ENCODE measurements at regions not wholly inside any gene's neighbourhood (a gene's known extent, or its start where the extent isn't known, plus 50 kb on each side); places are given as distances from the start of the nearest gene placed in this dataset.
"Not testable (repeated sequence)": the region's sequence is repeated elsewhere in the genome, so short reads cannot be mapped to it uniquely, and the experiment has no call there.

DNA sequence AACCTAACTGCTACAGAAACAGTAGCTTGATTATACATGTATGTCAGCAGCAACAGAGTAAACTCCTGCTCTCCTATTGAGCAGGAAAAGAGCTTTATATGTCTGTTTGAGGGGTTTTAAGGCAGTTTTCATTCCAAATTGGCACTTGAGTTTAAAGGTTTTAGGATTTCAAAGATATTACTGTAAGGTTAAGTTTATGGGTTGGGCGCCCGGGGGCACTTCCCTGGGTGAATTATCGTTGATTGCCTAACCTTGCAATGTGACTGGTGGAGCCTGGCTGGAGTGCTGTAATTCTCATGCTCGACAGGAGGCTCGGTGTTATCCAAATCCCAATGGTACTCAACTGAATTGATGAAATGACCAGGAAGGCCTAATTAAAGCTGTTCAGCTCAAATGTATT lies 1586.1 kb downstream of the OLFM4 start:
- Histone ChIP-seq H3K4me3 (ENCODE audit: extremely low read depth in 1 of 4, insufficient read depth in 2 of 4, low read depth in 3 of 4, low read length in 4 of 4) (no peak overlapping the region), H2BK120ac (replicated peaks; ENCODE audit: low read depth, low read length) (no peak overlapping the region), H2BK12ac (ENCODE audit: low read depth, low read length) (no peak overlapping the region), H2BK20ac (ENCODE audit: low read length) (no peak overlapping the region), H3K14ac (ENCODE audit: insufficient read length) (no peak overlapping the region), H4K91ac (replicated peaks; ENCODE audit: insufficient read length, low read length) (no peak overlapping the region), H3K18ac (ENCODE audit: extremely low read depth, low read length) (no peak overlapping the region), H3K23ac (ENCODE audit: insufficient read length) (no peak overlapping the region), H2BK5ac (ENCODE audit: low read depth, low read length) (no peak overlapping the region), H3K23me2 (ENCODE audit: low read depth, low read length) (no peaks in the 10 kb centered on the region), H4K8ac (ENCODE audit: extremely low read depth, insufficient read depth, low read length) (no peak overlapping the region), H2AK5ac (ENCODE audit: low read depth, low read length) (no peak overlapping the region), H3K27ac (ENCODE audit: low read depth, low read length) (no peak overlapping the region), H3K9ac (replicated peaks in 1 of 4; ENCODE audit: extremely low read depth in 1 of 4, low read depth in 3 of 4, low read length in 3 of 4) (no peak overlapping the region), H3K79me2 (ENCODE audit: control insufficient read depth in 1 of 2, insufficient read depth in 2 of 2, low read length in 2 of 2) (no peaks in the 10 kb centered on the region), H3K79me1 (ENCODE audit: low read depth, low read length) (no peaks in the 10 kb centered on the region), H4K5ac (ENCODE audit: insufficient read length, low read depth, low read length) (no peak overlapping the region), H3K4me1 (replicated peaks in 1 of 4; ENCODE audit: control insufficient read depth in 3 of 4, insufficient read depth in 4 of 4, low read length in 3 of 4) (peaks cover 0 to 3% (median 0%) of the 10 kb centered on the region in 4 experiments; a peak in 2 of 7 replicates), H2AFZ (ENCODE audit: low read length) (no peak overlapping the region), H3K56ac (replicated peaks; ENCODE audit: insufficient read length, low read depth, low read length) (no peak overlapping the region), H3K9me3 (ENCODE audit: insufficient read depth in 2 of 2, low read depth in 1 of 2, low read length in 1 of 2) (no peaks in the 10 kb centered on the region), H3K4me2 (ENCODE audit: insufficient read depth in 1 of 2, low read depth in 2 of 2, low read length in 2 of 2) (no peak overlapping the region), H3K27me3 (replicated peaks in 1 of 4; ENCODE audit: control insufficient read depth in 3 of 4, extremely low read depth in 1 of 4, insufficient read depth in 3 of 4, low read length in 3 of 4) (no peaks in the 10 kb centered on the region), H4K20me1 (replicated peaks in 1 of 2; ENCODE audit: control insufficient read depth in 1 of 2, insufficient read depth in 2 of 2, low read length in 2 of 2) (no peaks in the 10 kb centered on the region), H3K36me3 (ENCODE audit: control insufficient read depth in 2 of 4, insufficient read depth in 4 of 4, low read length in 3 of 4) (no peaks in the 10 kb centered on the region), H3K4ac (replicated peaks; ENCODE audit: insufficient read length, low read depth, low read length) (no peak overlapping the region), H2BK15ac (ENCODE audit: low read length) (no peak overlapping the region)
- ChIA-PET POLR2A (ENCODE audit: partially characterized antibody) (no interaction called here), CTCF (ENCODE audit: partially characterized antibody) (interaction anchor here (1.5 kb wide), 1 partner anchor 430 kb away, joined by 3 read pairs; no protein-coding TSS in a partner anchor)
- no peak for DNase-seq (ENCODE audit: low read depth in 1 of 2, low spot score in 2 of 2)
- FAIRE-seq, result no peak
- no peak for TF ChIP-seq TEAD4 (IDR thresholded peaks at IDR 0.05; ENCODE audit: low read depth, low read length)
- WGBS, 2 experiments (ENCODE audit: extremely low coverage in 1 of 2, insufficient coverage in 1 of 2, insufficient read length in 1 of 2, insufficient replicate concordance in 2 of 2, low coverage in 1 of 2, low lambda C conversion rate in 2 of 2, missing lambda C conversion rate in 1 of 2), result 81% methylated on average over 5 of the region's 5 CpGs; no CpG with 5 or more reads in 1 of the 2 experiments

DNA sequence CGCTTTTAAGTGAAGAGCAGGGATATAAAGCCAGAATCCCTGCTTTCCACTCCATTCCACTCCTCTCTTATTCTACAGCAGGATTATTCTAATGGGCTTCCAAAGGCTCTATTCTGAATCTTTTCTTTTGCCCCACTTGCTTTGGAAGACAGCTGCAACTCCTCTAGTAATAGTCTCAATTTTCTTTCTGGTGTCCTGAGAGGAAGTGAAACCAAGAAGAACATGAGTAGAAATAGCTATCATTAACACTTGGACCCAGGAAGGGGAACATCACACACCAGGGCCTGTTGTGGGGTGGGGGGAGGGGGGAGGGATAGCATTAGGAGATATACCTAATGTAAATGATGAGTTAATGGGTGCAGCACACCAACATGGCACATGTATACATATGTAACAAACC lies 1597.9 kb downstream of the OLFM4 start:
- DNase-seq (ENCODE audit: low read depth in 1 of 2, low spot score in 2 of 2); H4K8ac ChIP-seq (ENCODE audit: extremely low read depth, insufficient read depth, low read length); H3K27ac ChIP-seq (ENCODE audit: low read depth, low read length); H3K56ac ChIP-seq (replicated peaks; ENCODE audit: insufficient read length, low read depth, low read length); H3K14ac ChIP-seq (ENCODE audit: insufficient read length); H3K4me2 ChIP-seq (ENCODE audit: insufficient read depth in 1 of 2, low read depth in 2 of 2, low read length in 2 of 2); H3K27me3 ChIP-seq (replicated peaks in 1 of 4; ENCODE audit: control insufficient read depth in 3 of 4, extremely low read depth in 1 of 4, insufficient read depth in 3 of 4, low read length in 3 of 4); FAIRE-seq; H2BK15ac ChIP-seq (ENCODE audit: low read length); H3K4me3 ChIP-seq (ENCODE audit: extremely low read depth in 1 of 4, insufficient read depth in 2 of 4, low read depth in 3 of 4, low read length in 4 of 4); H2BK20ac ChIP-seq (ENCODE audit: low read length); H3K4me1 ChIP-seq (replicated peaks in 1 of 4; ENCODE audit: control insufficient read depth in 3 of 4, insufficient read depth in 4 of 4, low read length in 3 of 4); H3K4ac ChIP-seq (replicated peaks; ENCODE audit: insufficient read length, low read depth, low read length); H4K20me1 ChIP-seq (replicated peaks in 1 of 2; ENCODE audit: control insufficient read depth in 1 of 2, insufficient read depth in 2 of 2, low read length in 2 of 2); H3K79me1 ChIP-seq (ENCODE audit: low read depth, low read length); H3K9ac ChIP-seq (replicated peaks in 1 of 4; ENCODE audit: extremely low read depth in 1 of 4, low read depth in 3 of 4, low read length in 3 of 4); H3K18ac ChIP-seq (ENCODE audit: extremely low read depth, low read length); H2BK120ac ChIP-seq (replicated peaks; ENCODE audit: low read depth, low read length); H3K9me3 ChIP-seq (ENCODE audit: insufficient read depth in 2 of 2, low read depth in 1 of 2, low read length in 1 of 2); H2AFZ ChIP-seq (ENCODE audit: low read length); H3K36me3 ChIP-seq (ENCODE audit: control insufficient read depth in 2 of 4, insufficient read depth in 4 of 4, low read length in 3 of 4); H2AK5ac ChIP-seq (ENCODE audit: low read depth, low read length); CTCF ChIA-PET (ENCODE audit: partially characterized antibody); H3K23me2 ChIP-seq (ENCODE audit: low read depth, low read length); H2BK5ac ChIP-seq (ENCODE audit: low read depth, low read length); H2BK12ac ChIP-seq (ENCODE audit: low read depth, low read length); H3K23ac ChIP-seq (ENCODE audit: insufficient read length); POLR2A ChIA-PET (ENCODE audit: partially characterized antibody); H4K5ac ChIP-seq (ENCODE audit: insufficient read length, low read depth, low read length); H4K91ac ChIP-seq (replicated peaks; ENCODE audit: insufficient read length, low read length); H3K79me2 ChIP-seq (ENCODE audit: control insufficient read depth in 1 of 2, insufficient read depth in 2 of 2, low read length in 2 of 2): not testable (repeated sequence)
- 92% methylated on average over 1 of the region's 1 CpG; no CpG with 5 or more reads in 1 of the 2 experiments for WGBS, 2 experiments (ENCODE audit: extremely low coverage in 1 of 2, insufficient coverage in 1 of 2, insufficient read length in 1 of 2, insufficient replicate concordance in 2 of 2, low coverage in 1 of 2, low lambda C conversion rate in 2 of 2, missing lambda C conversion rate in 1 of 2)

All from H1 (cell line).